ENCODE measurements at regions not wholly inside any gene's neighbourhood (a gene's known extent, or its start where the extent isn't known, plus 50 kb on each side); places are given as distances from the start of the nearest gene placed in this dataset.
"Not testable (repeated sequence)": the region's sequence is repeated elsewhere in the genome, so short reads cannot be mapped to it uniquely, and the experiment has no call there.

- Histone ChIP-seq H3K4me1 (no peaks in the 10 kb centered on the region), H3K27ac (no peak overlapping the region), H3K4me3 (no peak overlapping the region), H3K9me3 (no peaks in the 10 kb centered on the region), H3K27me3 (peaks cover 52% of the 10 kb centered on the region), H3K36me3 (no peaks in the 10 kb centered on the region)
- TF ChIP-seq POLR2A (IDR thresholded peaks at IDR 0.05) (no peak), POLR2AphosphoS5 (IDR thresholded peaks at IDR 0.05) (no peak), EP300 (IDR thresholded peaks at IDR 0.05) (no peak), CTCF (IDR thresholded peaks at IDR 0.05) (no peak)
- no peak for DNase-seq (ENCODE audit: low spot score in 2 of 2)
- WGBS, result 93% methylated on average over 17 of the region's 17 CpGs
Observed at GRCh38 chr12:131642771-131643170, 68.1 kb upstream of the SFSWAP start.

DNA sequence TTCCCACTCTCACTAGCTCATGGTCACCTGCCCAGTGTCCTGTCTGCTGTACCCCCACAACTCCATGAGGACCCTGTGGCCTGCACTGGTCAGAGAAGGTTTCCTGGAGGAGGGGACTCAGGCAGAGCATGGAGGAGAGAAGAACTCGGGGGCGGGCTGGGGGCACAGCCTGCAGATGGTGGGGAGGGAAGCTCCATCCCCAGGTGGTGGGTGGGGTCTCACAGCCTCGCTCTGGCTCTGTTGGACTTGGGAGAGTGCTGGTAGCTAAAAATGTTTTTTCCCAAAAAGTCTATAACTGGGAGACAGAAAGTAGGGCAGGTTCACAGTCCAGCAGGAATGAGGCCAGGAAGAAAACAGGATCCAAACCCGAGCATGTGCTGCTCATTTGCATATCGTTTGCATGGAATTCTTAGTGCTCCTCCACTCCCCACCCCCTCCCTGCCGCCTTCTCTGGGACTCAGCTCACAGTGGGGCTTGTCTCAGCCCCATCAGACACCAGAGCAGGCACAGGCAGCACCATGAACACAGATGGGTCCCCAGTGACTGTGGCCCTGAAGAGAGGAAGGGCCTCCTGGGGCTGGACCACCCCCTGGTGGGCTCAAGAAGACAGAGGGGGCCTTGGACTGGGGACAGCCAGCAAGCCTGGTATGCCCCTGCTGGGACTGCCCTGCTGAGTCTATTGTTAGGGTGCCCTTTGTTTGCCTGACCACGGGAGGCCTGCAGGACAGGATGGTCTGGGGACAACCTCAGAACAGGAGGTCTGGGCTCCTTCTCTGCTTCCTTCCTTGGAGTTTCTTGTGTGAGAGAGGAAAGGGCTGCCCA, 67.0 kb upstream of the SFSWAP start:
- Histone ChIP-seq H3K4me1 (no peaks in the 10 kb centered on the region), H3K4me3 (no peak overlapping the region), H3K9me3 (no peaks in the 10 kb centered on the region), H3K36me3 (no peaks in the 10 kb centered on the region), H3K27ac (no peak overlapping the region), H3K27me3 (peaks cover 52% of the 10 kb centered on the region)
- 49% methylated on average over 6 of the region's 7 CpGs for WGBS
- DNase-seq (ENCODE audit: low spot score in 2 of 2), result no peak
- TF ChIP-seq POLR2A (IDR thresholded peaks at IDR 0.05) (no peak), POLR2AphosphoS5 (IDR thresholded peaks at IDR 0.05) (no peak), EP300 (IDR thresholded peaks at IDR 0.05) (no peak), CTCF (IDR thresholded peaks at IDR 0.05) (no peak)

DNA sequence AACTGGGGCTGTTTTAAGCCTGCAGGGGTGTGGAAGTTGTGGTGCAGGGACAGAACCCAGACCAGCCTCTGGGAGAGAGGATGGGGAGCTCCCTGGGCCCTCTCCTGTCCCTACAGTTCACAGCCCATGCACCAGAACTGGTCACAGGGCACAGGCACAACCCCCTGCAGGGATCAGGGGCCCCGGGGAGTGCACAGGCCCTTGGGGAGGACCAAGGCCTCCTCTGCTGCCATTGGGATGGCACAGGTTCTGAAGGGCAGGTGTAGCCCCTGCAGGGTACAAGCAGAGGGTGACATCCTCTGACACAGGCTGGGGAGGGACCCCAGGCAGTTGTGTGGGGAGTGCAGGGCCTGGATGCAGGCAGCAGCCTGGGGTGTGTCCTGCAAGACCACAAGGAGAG, 66.4 kb upstream of the SFSWAP start:
- H3K27ac ChIP-seq, result no peak overlapping the region
- no CpG with 5 or more reads among the region's 1 CpG for WGBS
- no peaks in the 10 kb centered on the region for H3K4me1 ChIP-seq
- H3K9me3 ChIP-seq, result no peaks in the 10 kb centered on the region
- no peak for TF ChIP-seq EP300 (IDR thresholded peaks at IDR 0.05)
- H3K36me3 ChIP-seq, result no peaks in the 10 kb centered on the region
- no peak for DNase-seq (ENCODE audit: low spot score in 2 of 2)
- no peak overlapping the region for H3K4me3 ChIP-seq
- H3K27me3 ChIP-seq, result peaks cover 47% of the 10 kb centered on the region

GRCh38 chr12:131644917-131645316, 66.0 kb upstream of the SFSWAP start:
- not testable (repeated sequence) for H3K36me3 ChIP-seq; H3K9me3 ChIP-seq; H3K4me1 ChIP-seq; DNase-seq (ENCODE audit: low spot score in 2 of 2); H3K27ac ChIP-seq; H3K4me3 ChIP-seq
- H3K27me3 ChIP-seq, result peaks cover 44% of the 10 kb centered on the region
- WGBS, result 74% methylated on average over 8 of the region's 9 CpGs

GRCh38 chr12:131645557-131645956, 65.3 kb upstream of the SFSWAP start:
- not testable (repeated sequence) for H3K36me3 ChIP-seq; H3K27ac ChIP-seq; DNase-seq (ENCODE audit: low spot score in 2 of 2); H3K4me3 ChIP-seq; H3K4me1 ChIP-seq; H3K9me3 ChIP-seq
- peaks cover 46% of the 10 kb centered on the region for H3K27me3 ChIP-seq
- 19% methylated on average over 9 of the region's 13 CpGs for WGBS

- not testable (repeated sequence) for H3K9me3 ChIP-seq; DNase-seq (ENCODE audit: low spot score in 2 of 2); H3K4me1 ChIP-seq; H3K36me3 ChIP-seq; H3K4me3 ChIP-seq; H3K27ac ChIP-seq
- WGBS, result 44% methylated on average over 2 of the region's 9 CpGs
- H3K27me3 ChIP-seq, result peaks cover 46% of the 10 kb centered on the region
Observed at GRCh38 chr12:131646444-131646843, 64.4 kb upstream of the SFSWAP start.

DNA sequence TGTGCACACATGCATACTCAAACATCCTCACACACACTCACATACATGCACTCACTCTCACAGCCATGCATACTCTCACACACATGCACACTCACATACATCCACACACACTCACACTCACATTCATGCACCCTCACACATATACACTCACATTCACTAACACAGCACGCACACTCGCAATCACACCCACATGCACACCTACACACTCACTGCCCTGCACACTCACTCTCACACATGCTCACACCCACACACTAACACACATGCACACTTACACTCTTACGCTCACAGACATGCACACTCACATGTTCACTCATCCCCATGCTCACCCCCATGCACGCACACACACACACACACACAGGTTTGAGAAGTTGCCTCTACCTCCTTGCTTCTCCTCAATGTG, 63.2 kb upstream of the SFSWAP start:
- H3K27ac ChIP-seq, result no peak overlapping the region
- H3K27me3 ChIP-seq, result peaks cover 39% of the 10 kb centered on the region
- H3K36me3 ChIP-seq, result no peaks in the 10 kb centered on the region
- H3K4me1 ChIP-seq, result no peaks in the 10 kb centered on the region
- TF ChIP-seq CTCF (IDR thresholded peaks at IDR 0.05) (no peak), POLR2AphosphoS5 (IDR thresholded peaks at IDR 0.05) (no peak), POLR2A (IDR thresholded peaks at IDR 0.05) (no peak), EP300 (IDR thresholded peaks at IDR 0.05) (no peak)
- H3K9me3 ChIP-seq, result no peaks in the 10 kb centered on the region
- WGBS, result 96% methylated on average over 4 of the region's 4 CpGs
- no peak for DNase-seq (ENCODE audit: low spot score in 2 of 2)
- no peak overlapping the region for H3K4me3 ChIP-seq

DNA sequence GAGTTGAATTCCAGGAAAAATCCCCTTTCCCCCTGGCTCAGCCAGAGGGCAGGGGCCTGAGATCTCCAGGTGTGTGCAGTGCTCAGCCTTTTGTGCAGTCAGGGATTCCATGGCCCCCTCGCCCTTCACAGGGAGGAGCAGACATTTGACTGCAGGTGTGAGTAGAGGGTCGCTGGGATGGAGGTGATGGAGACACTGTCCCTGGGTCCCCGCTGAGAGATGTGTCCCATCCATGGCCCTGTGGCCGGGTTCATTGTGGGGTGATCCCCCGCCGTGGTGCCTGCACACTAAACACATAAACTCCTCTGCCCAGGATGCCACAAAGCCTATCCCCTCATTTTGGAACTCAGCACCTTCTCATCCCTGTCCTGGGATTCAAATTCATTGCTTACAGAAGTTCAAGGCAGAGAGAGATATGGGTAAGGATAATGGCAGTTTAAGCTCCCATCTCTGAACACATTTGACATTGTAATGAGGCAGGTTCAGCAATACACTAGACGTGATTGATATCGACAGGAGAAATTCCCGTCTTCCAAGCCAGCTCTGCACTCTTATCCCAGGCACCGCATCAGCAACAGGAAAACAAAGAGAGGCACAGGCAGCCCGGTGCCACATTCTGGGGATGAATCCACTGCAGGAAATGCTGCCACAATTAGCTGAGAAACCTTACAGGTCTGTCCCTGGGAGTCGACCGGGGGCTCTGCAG, 55.3 kb upstream of the SFSWAP start:
- not testable (repeated sequence) for H3K4me1 ChIP-seq; H3K9me3 ChIP-seq; H3K36me3 ChIP-seq; H3K4me3 ChIP-seq; DNase-seq (ENCODE audit: low spot score in 2 of 2); H3K27ac ChIP-seq
- H3K27me3 ChIP-seq, result peaks cover 16% of the 10 kb centered on the region
- WGBS, result no CpG with 5 or more reads among the region's 13 CpGs

DNA sequence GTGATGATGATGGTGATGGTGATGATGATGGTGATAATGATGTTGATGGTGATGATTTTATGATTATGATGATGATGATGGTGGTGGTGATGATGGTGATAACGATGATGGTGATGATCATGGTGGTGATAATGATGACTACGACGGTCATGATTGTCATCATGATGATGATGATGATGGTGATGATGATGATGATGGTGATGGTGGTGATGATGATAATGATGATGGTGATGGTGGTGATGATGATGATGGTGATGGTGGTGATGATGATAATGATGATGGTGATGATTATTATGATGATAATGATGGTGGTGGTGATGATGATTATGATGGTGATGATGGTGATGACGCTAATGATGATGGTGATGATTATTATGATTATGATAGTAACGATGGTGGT, 54.1 kb upstream of the SFSWAP start:
- not testable (repeated sequence) for DNase-seq (ENCODE audit: low spot score in 2 of 2); H3K27ac ChIP-seq; H3K36me3 ChIP-seq; H3K4me3 ChIP-seq; H3K9me3 ChIP-seq; H3K4me1 ChIP-seq
- H3K27me3 ChIP-seq, result peaks cover 16% of the 10 kb centered on the region
- WGBS, result 94% methylated on average over 5 of the region's 5 CpGs

GRCh38 chr12:131658605-131659004, 52.3 kb upstream of the SFSWAP start:
- H3K27ac ChIP-seq; H3K4me3 ChIP-seq; H3K36me3 ChIP-seq; H3K4me1 ChIP-seq; H3K9me3 ChIP-seq; DNase-seq (ENCODE audit: low spot score in 2 of 2): not testable (repeated sequence)
- 79% methylated on average over 7 of the region's 8 CpGs for WGBS
- H3K27me3 ChIP-seq, result peaks cover 20% of the 10 kb centered on the region

Data from suprapubic skin (tissue), 4 donors.